Endothelial cell of umbilical vein (primary cell): ENCODE measurements at regions not wholly inside any gene's neighbourhood (a gene's known extent, or its start where the extent isn't known, plus 50 kb on each side); places are given as distances from the start of the nearest gene placed in this dataset.

Source experiments
- BruUV-seq: library from RNA; stranded (reverse); fragments of 400-500 nt; replicated peaks from 2 replicates; lab custom pipeline; 2021; lab: Mats Ljungman, UMichigan
- CTCF ChIA-PET: fragments of 300-600, 350-600 bp; sonication (Branson Sonifier 250); formaldehyde crosslinking; loops from one replicate; lab custom pipeline; 2021; ENCODE audit warnings: antibody characterized with exemption, inconsistent platforms; lab: Charles Lee
- POLR2A ChIA-PET: fragments of 300-600, 350-600 bp; sonication (Branson Sonifier 250); formaldehyde crosslinking; loops from one replicate; lab custom pipeline; 2021; ENCODE audit warnings: antibody characterized with exemption, inconsistent platforms; lab: Charles Lee
- DNase-seq: peaks from one replicate; pipeline ENCODE4 v3.0.0-alpha.2; 2011; ENCODE audit warnings: low read depth, low spot score
- FAIRE-seq: peaks from 2 replicates; lab custom pipeline; 2011; peaks lifted over from hg19 to GRCh38; lab: Jason Lieb, UNC
- H2AFZ ChIP-seq: 2 replicates; pipeline ENCODE4 v1.6.0; 2012; ENCODE audit warnings: low read depth, low read length, control low read depth, inconsistent platforms
- H3K27ac ChIP-seq: 2 replicates; pipeline ENCODE4 v1.5.1; 2011; ENCODE audit warnings: low read depth, mild to moderate bottlenecking, control low read depth, low read length, moderate library complexity; ENCODE audit not compliant: insufficient read depth
- H3K27me3 ChIP-seq, 2 experiments: 2 replicates each; pipeline versions ENCODE4 v1.6.0 to v1.6.1; 2011; ENCODE audit warnings: low read length in 2 of 2, mixed read lengths in 1 of 2; ENCODE audit not compliant: control insufficient read depth in 2 of 2, insufficient read depth in 2 of 2
- H3K36me3 ChIP-seq, 2 experiments: 2 replicates in 1 of 2; 3 replicates in 1 of 2; pipeline ENCODE4 v1.5.1; 2011; ENCODE audit warnings: low read length in 2 of 2, mild to moderate bottlenecking in 1 of 2, moderate library complexity in 1 of 2; ENCODE audit not compliant: control insufficient read depth in 2 of 2, insufficient read depth in 2 of 2; ENCODE audit errors: extremely low read depth in 1 of 2
- H3K4me1 ChIP-seq: 3 replicates; pipeline ENCODE4 v1.5.1; 2011; ENCODE audit warnings: mild to moderate bottlenecking, low read length; ENCODE audit not compliant: control insufficient read depth, insufficient read depth; ENCODE audit errors: extremely low read depth
- H3K4me2 ChIP-seq: 2 replicates; pipeline ENCODE4 v1.6.1; 2011; ENCODE audit warnings: low read length, control low read depth, mixed read lengths; ENCODE audit not compliant: insufficient read depth
- H3K4me3 ChIP-seq, 3 experiments: fragments of 200-600 bp in 1 of 3; sonication (generic), shearing (Covaris generic) in 1 of 3; replicated peaks in 1 of 3; 2 replicates each; pipeline ENCODE4 v1.5.1; 2011 to 2016; ENCODE audit warnings: control low read depth in 3 of 3, low read length in 3 of 3, mild to moderate bottlenecking in 2 of 3, inconsistent platforms in 1 of 3, low read depth in 1 of 3, moderate library complexity in 1 of 3; ENCODE audit not compliant: insufficient read depth in 1 of 3
- H3K79me2 ChIP-seq: 2 replicates; pipeline ENCODE4 v1.6.0; 2012; ENCODE audit warnings: low read length, inconsistent platforms; ENCODE audit not compliant: control insufficient read depth, insufficient read depth
- H3K9ac ChIP-seq: replicated peaks from 2 replicates; pipeline ENCODE3; 2011; ENCODE audit warnings: low read length, control low read depth; ENCODE audit not compliant: insufficient read depth; ENCODE audit errors: extremely low read depth
- H3K9me1 ChIP-seq: replicated peaks from 3 replicates; pipeline ENCODE4 v1.6.0; 2011; ENCODE audit warnings: mild to moderate bottlenecking, low read length; ENCODE audit not compliant: control insufficient read depth, insufficient read depth; ENCODE audit errors: extremely low read depth
- H3K9me3 ChIP-seq: replicated peaks from 2 replicates; pipeline ENCODE4 v1.5.1; 2012; ENCODE audit warnings: low read length, inconsistent platforms; ENCODE audit not compliant: control insufficient read depth, insufficient read depth
- H4K20me1 ChIP-seq: replicated peaks from 2 replicates; pipeline ENCODE3; 2011; ENCODE audit warnings: mild to moderate bottlenecking, low read length; ENCODE audit not compliant: control insufficient read depth, insufficient read depth; ENCODE audit errors: extremely low read depth
- CTCF ChIP-seq, 2 donors: IDR thresholded peaks; 1 replicate in 1 of 2; 2 replicates in 1 of 2; pipeline ENCODE4 v1.5.1; 2011; ENCODE audit warnings: low read length in 2 of 2, mild to moderate bottlenecking in 2 of 2, moderate library complexity in 2 of 2, control low read depth in 1 of 2, inconsistent platforms in 1 of 2, low read depth in 1 of 2; ENCODE audit not compliant: insufficient read depth in 1 of 2; ENCODE audit errors: extremely low read depth in 1 of 2
- EZH2 ChIP-seq: IDR thresholded peaks from 2 replicates; pipeline ENCODE4 v1.6.1; 2012; ENCODE audit warnings: borderline replicate concordance, low read depth, mild to moderate bottlenecking, moderate library complexity, low read length, inconsistent platforms; ENCODE audit not compliant: severe bottlenecking
- FOS ChIP-seq: IDR thresholded peaks from 2 replicates; pipeline ENCODE4 v1.6.1; 2011; ENCODE audit warnings: mild to moderate bottlenecking, low read length, moderate library complexity, borderline replicate concordance; ENCODE audit not compliant: insufficient read depth
- GATA2 ChIP-seq: IDR thresholded peaks from 2 replicates; pipeline ENCODE4 v1.7.0; 2011; ENCODE audit warnings: low read depth, mild to moderate bottlenecking, moderate library complexity, mixed read lengths, low read length; ENCODE audit not compliant: insufficient read length, insufficient read depth
- JUN ChIP-seq: IDR thresholded peaks from 2 replicates; pipeline ENCODE4 v1.6.1; 2011; ENCODE audit warnings: borderline replicate concordance, low read depth; ENCODE audit not compliant: insufficient read length, insufficient read depth
- MAX ChIP-seq: IDR thresholded peaks from 2 replicates; pipeline ENCODE4 v1.6.1; 2011; ENCODE audit not compliant: insufficient read depth, insufficient read length
- MYC ChIP-seq: IDR thresholded peaks from one replicate; pipeline ENCODE4 v1.6.1; 2011; ENCODE audit warnings: mild to moderate bottlenecking, low read depth, low read length
- POLR2A ChIP-seq: IDR thresholded peaks from 2 replicates; pipeline ENCODE4 v1.6.1; 2012; ENCODE audit warnings: low read depth, mild to moderate bottlenecking, control low read depth, low read length
- POLR2AphosphoS5 ChIP-seq: IDR thresholded peaks from 2 replicates; pipeline ENCODE4 v1.6.1; 2012; ENCODE audit warnings: low read depth, mild to moderate bottlenecking, control low read depth, low read length, moderate library complexity; ENCODE audit not compliant: insufficient read depth
- dilution Hi-C: fragments of 300-500 bp; cut with MboI; formaldehyde crosslinking; loops from one replicate; pipeline ENCODE4 v1.15.0; 2019; ENCODE audit warnings: low sequenced_read_pairs; ENCODE audit not compliant: extremely low pct_ligation_motif_present
- intact Hi-C: fragments of 100-400 bp; cut with micrococcal nuclease; formaldehyde crosslinking; loops from one replicate; pipeline ENCODE4 v1.10.0; 2022

GRCh38 chr6:164208371-164208770, 793.9 kb downstream of the QKI start:
- no peaks in the 10 kb centered on the region for H3K9me3 ChIP-seq
- intact Hi-C loops (no loop called here), dilution Hi-C loops (no loop called here)
- BruUV-seq, result no TSS peak
- H2AFZ ChIP-seq, result no peak overlapping the region
- no peak overlapping the region for H3K9ac ChIP-seq
- ChIA-PET POLR2A (no interaction called here), CTCF (no interaction called here)
- H3K27me3 ChIP-seq, result no peaks in the 10 kb centered on the region
- no peak for TF ChIP-seq FOS
- TF ChIP-seq MAX, result no peak
- TF ChIP-seq GATA2, result no peak
- TF ChIP-seq MYC, result no peak
- no peak for TF ChIP-seq JUN
- TF ChIP-seq POLR2A, result no peak
- DNase-seq, result no peak
- no peaks in the 10 kb centered on the region for H4K20me1 ChIP-seq
- FAIRE-seq, result no peak
- no peaks in the 10 kb centered on the region for H3K9me1 ChIP-seq
- no peaks in the 10 kb centered on the region for H3K4me1 ChIP-seq
- H3K79me2 ChIP-seq, result no peaks in the 10 kb centered on the region
- H3K4me3 ChIP-seq, result no peak overlapping the region
- H3K36me3 ChIP-seq, result no peaks in the 10 kb centered on the region
- no peak overlapping the region for H3K27ac ChIP-seq
- H3K4me2 ChIP-seq, result no peak overlapping the region

- no peaks in the 10 kb centered on the region for H4K20me1 ChIP-seq
- H3K79me2 ChIP-seq, result no peaks in the 10 kb centered on the region
- CTCF ChIA-PET, result no interaction called here
- BruUV-seq, result no TSS peak
- H3K9me1 ChIP-seq, result no peaks in the 10 kb centered on the region
- TF ChIP-seq FOS (no peak), CTCF (IDR thresholded peaks at IDR 0.05; ENCODE audit: extremely low read depth in 1 of 2, insufficient read depth in 1 of 2, low read depth in 1 of 2, low read length in 2 of 2) (no peak), POLR2A (no peak), GATA2 (no peak), MAX (no peak), JUN (no peak), POLR2AphosphoS5 (no peak), EZH2 (no peak), MYC (no peak)
- no peaks in the 10 kb centered on the region for H3K27me3 ChIP-seq
- no peaks in the 10 kb centered on the region for H3K9me3 ChIP-seq
- H3K36me3 ChIP-seq, result no peaks in the 10 kb centered on the region
- intact Hi-C loops, result no loop called here
- H3K27ac ChIP-seq, result no peak overlapping the region
- H3K9ac ChIP-seq, result no peak overlapping the region
- POLR2A ChIA-PET, result no interaction called here
- dilution Hi-C loops, result no loop called here
- no peak overlapping the region for H3K4me3 ChIP-seq
- FAIRE-seq (no peak), DNase-seq (no peak)
- no peak overlapping the region for H2AFZ ChIP-seq
- H3K4me2 ChIP-seq, result no peak overlapping the region
- H3K4me1 ChIP-seq, result no peaks in the 10 kb centered on the region
Measured at GRCh38 chr6:164206807-164207423, 792.4 kb downstream of the QKI start.
